Thyroid gland (tissue), 4 donors: ENCODE measurements at regions not wholly inside any gene's neighbourhood (a gene's known extent, or its start where the extent isn't known, plus 50 kb on each side); places are given as distances from the start of the nearest gene placed in this dataset.

Source experiments
- CTCF ChIP-seq, 6 experiments: fragments of 200-600 bp in 3 of 6; fragments of 450-650 bp in 3 of 6; sonication (generic) in 3 of 6; IDR thresholded peaks; one replicate each; pipeline ENCODE4 v1.5.1; 2016 to 2019; ENCODE audit warnings: antibody characterized with exemption in 6 of 6, mild to moderate bottlenecking in 2 of 6, inconsistent platforms in 1 of 6, moderate library complexity in 1 of 6
- POLR2A ChIP-seq, 2 donors: fragments of 450-650 bp; IDR thresholded peaks; one replicate each; pipeline ENCODE4 v1.6.1; 2017; ENCODE audit warnings: antibody characterized with exemption in 2 of 2, mild to moderate bottlenecking in 2 of 2, moderate library complexity in 1 of 2

DNA sequence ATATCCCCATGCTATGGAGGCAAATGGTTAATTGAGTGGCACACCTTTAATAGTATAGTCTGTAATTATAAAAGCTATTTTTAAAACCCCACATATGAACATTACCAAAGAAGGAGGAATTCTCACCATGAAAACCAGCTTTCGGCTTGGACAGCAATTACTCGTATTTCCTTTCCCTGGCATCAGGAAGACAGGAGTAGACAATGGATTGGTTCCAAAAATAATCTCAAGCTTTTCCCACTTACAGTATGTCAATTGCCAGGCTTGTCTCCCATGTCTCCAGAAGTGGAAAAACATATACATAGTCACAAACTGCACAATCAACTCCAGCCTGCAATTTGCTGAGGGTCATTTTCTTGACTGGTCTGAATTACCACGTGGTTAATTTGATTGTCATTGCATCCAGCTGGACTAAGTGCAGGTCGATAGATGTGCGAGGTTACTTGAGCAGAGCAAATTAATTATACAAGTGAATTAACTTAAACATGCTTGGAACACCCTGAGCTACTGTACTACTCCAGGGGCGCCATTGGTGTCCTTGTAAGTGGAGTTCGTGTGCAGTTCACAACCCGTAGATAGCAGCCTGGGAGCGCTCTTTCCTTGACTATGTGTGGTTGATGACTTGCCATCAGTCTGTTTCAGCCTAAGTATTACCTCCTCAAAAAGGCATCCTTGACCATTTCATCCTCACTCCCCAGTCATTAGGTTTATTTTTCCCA lies 124.3 kb upstream of the PELI1 start:
- TF ChIP-seq POLR2A (IDR thresholded peaks at IDR 0.05) (no peak), CTCF (IDR thresholded peaks at IDR 0.05) (no peak)
